Choroid plexus epithelial cell (primary cell): ENCODE measurements at regions not wholly inside any gene's neighbourhood (a gene's known extent, or its start where the extent isn't known, plus 50 kb on each side); places are given as distances from the start of the nearest gene placed in this dataset.

ENCODE experiments used
- DNase-seq: peaks from one replicate; pipeline ENCODE4 v3.0.0-alpha.2; 2010; ENCODE audit warnings: low read depth
- H3K4me3 ChIP-seq: 2 replicates; pipeline ENCODE4 v1.5.1; 2011; ENCODE audit warnings: low read depth, mild to moderate bottlenecking, control low read depth, low read length, moderate library complexity
- CTCF ChIP-seq: conservative IDR thresholded peaks from 2 replicates; pipeline ENCODE4 v1.5.1; 2011; ENCODE audit warnings: low read depth, mild to moderate bottlenecking, control low read depth, inconsistent platforms, low read length, moderate library complexity

DNA sequence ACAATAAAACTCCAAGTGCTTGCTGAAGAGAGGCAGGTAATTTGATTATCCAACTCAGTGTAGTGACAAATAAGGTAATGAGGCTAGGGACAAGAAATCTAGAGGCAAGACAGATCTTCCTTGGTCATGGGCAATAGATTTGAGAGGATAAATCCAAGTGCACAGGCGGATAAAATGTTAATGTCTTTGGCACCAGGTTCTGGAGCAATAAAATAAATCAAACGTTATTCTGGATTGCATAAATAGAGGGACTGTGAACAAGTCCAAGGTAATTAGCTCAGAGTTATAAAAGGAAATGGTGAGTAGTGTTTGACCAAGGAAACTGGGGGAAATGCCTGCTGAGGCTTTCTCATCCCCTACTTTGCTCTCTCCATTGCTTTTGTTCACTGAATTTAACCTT is 329.3 kb upstream of the PROX1 start:
- TF ChIP-seq CTCF, result no peak
- no peak overlapping the region for H3K4me3 ChIP-seq
- DNase-seq, result no peak

DNA sequence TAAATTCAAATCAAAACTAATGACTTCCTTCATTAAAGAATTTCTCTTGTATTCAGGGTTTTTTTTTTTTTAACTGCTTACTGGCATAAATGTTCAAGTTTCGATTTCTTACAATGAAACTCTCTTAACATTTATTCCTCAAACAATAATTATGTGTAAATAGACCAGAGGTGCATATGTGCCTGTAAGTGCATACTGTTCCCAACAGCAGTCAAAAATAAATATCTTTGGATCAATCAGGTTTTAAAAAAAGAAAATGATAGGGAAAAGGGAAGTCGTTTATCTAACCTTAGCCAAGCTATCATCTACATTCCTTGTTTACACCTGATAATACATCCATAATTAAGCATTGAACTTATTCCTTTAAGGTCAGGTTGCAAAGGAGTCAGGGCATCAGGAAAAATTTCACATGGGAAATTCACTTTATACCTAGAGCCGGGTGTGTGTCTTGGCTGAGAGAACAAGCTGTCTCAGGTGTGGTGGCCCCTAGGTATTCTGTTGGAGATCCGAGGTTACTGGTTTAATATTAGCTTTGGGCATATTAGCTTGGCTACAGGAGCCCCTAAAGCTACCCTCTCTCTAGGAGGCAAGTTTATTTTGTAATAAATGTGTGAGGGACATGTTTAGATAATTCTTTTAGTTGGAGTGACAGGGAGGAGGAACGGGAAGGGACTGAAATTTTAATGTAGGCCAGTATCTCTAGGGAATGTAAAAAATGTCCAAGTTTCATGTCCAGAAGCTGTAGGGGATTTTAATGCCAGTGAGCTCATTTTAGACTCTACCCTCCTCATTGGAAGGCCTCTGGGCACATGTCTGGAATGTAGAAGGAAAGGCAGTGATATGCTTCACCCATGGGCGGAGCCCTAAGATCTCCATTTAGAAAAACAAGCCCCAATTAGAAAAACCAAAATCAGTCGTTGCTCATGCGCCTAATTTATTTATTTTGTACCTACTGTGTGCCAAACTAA is 327.9 kb upstream of the PROX1 start:
- DNase-seq, result no peak
- no peak for TF ChIP-seq CTCF

DNA sequence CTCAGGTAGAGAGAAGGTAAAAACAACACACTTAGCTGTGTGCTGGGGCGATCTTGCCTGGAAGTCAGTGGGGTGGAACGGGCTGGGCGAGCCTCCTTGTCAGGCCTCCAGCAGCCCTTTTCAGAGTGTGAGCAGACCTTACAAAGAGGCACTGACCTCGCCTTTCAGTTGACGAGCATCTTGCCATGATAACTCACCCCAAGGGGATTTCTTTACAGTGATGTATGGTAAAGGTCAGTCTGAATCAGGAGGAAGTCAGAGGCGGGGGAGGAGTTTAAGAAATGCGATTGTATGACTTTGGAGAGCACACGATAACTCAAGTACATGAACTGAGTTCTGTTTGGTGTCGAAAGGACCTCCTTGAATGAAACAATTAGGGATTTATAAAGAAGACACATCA is 326.5 kb upstream of the PROX1 start:
- no peak for TF ChIP-seq CTCF
- no peak overlapping the region for H3K4me3 ChIP-seq
- no peak for DNase-seq

More for the DNA sequence above, 327.9 kb upstream of the PROX1 start:
- H3K4me3 ChIP-seq, result no peak overlapping the region

DNA sequence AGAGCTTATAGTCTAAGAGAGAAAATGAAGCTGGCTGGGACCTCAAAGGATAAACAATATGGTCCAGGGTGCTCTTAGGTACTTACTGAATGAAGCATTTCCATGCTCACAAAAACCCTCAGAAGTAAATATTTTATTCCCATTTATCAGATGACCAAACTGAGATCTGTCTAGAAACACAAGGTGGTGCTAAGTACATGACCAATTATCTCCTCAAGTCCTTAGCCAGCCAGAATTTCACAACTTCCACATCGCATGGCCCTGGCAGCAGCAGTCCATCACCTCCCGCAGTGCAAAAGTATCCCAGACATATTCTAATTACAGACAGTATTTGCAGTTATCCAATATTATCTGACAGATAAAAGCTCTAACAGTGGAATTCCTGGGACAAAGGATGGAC is 321.7 kb upstream of the PROX1 start:
- TF ChIP-seq CTCF, result no peak
- no peak for DNase-seq
- H3K4me3 ChIP-seq, result no peak overlapping the region

DNA sequence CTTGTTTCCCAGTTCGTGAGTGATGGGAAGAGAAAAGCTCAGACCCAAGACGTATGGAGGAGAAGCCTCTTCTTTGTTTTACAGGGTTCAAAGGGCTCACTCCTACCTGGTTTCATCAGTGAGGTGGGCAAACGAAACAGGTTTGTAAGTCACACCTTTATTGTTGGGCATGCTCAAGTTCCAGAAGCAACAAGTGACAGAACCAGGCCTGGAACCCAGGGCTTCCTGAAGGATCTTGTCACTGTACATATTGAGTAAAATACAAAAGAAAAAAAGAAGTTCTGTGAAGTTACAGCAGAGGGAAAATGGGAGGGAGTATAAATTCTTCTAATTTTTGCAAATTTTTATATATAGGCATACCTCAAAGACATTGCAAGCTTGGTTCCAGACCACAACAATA is 320.9 kb upstream of the PROX1 start:
- no peak for TF ChIP-seq CTCF
- no peak overlapping the region for H3K4me3 ChIP-seq
- DNase-seq, result no peak

DNA sequence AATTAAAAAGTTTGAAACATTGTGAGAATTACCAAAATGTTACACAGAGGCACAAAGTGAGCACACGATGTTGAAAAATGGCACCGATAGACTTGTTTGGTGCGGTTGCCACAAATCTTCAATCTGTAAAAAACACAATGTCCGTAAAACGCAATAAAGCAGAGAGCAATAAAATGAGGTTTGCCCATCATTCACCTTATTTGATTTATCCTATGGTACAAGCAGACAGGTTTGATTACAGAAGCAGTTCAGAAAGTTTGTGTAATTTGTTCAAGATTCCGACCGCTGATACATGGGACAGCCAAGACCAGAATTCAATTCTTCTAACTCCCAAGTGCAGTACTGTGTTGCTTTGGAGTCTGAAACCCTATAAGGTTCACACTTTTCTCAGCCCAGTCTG is 318.3 kb upstream of the PROX1 start:
- no peak for TF ChIP-seq CTCF
- H3K4me3 ChIP-seq, result no peak overlapping the region
- no peak for DNase-seq
